ENCODE measurements at regions not wholly inside any gene's neighbourhood (a gene's known extent, or its start where the extent isn't known, plus 50 kb on each side); places are given as distances from the start of the nearest gene placed in this dataset.
"Not testable (repeated sequence)": the region's sequence is repeated elsewhere in the genome, so short reads cannot be mapped to it uniquely, and the experiment has no call there.

GRCh38 chr6:44727651-44728630 lies 340.4 kb downstream of the CDC5L start:
- DNase-seq = no peak

- DNase-seq = no peak
Observed at GRCh38 chr6:44730771-44731391, 343.4 kb downstream of the CDC5L start.

GRCh38 chr6:44731485-44732095 lies 344.1 kb downstream of the CDC5L start:
- DNase-seq = no peak

GRCh38 chr6:44732243-44732642 lies 344.7 kb downstream of the CDC5L start:
- no peak for DNase-seq

DNA sequence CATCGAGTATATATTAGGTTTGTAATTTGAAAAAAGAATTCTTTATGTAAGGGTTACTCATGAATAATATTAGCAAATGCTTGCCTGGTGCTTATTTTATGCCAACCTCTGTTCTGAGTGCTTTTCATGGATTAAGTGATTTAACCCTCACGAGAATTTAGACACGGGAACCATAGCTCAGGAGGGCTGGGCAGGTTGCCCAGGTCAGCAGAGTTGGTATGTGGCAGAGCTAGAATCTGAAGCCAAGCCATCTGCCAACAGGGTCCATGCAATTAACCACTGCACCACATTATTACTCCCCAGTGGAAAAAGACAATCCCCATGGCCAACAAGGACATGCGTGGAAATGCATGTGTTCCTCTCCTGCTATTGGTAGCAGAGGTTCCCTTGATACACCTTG lies 345.6 kb downstream of the CDC5L start:
- no peak for DNase-seq

GRCh38 chr6:44733868-44734267 lies 346.4 kb downstream of the CDC5L start:
- DNase-seq = no peak

DNA sequence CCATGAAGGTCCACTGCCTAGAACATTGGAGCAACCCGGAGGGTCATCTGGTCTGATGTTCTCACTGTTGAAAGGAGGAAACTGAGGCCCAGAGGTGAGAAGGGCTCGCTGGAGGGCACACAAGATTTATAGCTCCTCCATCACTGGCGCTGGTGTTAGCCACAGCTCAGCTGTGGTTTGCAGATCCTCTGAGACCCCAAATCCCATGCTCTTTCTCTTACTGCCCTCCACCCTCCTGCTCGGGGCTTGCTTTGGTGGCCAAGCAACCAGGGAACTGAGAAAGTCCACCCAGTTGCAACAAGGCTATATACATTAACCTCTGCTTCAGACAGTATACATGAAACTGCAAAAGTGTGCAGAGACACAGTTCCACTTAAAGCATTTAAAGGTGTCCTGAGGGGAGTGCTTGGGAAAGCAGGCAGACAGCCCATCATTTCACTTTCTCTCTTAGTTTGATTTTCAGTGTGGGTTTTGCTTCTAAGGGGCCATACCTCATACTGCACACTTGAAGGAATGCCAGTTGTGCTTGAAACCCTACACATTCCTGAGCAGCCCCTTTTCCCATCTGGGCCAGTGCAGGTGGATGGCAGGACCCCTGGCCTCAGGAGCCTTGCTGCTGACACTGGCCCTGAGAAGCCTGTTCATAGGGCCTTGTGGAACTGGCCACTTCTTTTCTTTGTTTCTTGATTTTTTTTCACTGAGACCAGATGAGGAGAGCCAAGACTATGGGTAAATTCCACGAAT lies 347.6 kb downstream of the CDC5L start:
- DNase-seq = no peak

DNA sequence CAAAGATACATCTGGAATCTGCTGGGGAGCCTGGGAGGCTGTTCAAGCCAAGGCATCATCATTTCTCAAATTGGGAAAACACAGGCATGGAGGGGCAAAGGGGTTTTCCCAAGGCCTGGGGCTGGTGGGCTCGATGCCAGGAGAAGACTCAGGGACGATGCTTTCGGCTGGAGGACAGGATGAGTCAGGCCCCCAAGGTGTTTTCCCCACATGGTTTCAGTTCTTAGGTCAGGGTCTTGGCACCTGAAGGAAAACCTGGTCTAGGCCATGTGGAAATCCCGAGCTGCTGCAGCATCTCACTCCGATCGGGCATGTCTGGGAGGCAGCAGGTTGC lies 348.1 kb downstream of the CDC5L start:
- no peak for DNase-seq

GRCh38 chr6:44737341-44737740 lies 349.8 kb downstream of the CDC5L start:
- DNase-seq = no peak

DNA sequence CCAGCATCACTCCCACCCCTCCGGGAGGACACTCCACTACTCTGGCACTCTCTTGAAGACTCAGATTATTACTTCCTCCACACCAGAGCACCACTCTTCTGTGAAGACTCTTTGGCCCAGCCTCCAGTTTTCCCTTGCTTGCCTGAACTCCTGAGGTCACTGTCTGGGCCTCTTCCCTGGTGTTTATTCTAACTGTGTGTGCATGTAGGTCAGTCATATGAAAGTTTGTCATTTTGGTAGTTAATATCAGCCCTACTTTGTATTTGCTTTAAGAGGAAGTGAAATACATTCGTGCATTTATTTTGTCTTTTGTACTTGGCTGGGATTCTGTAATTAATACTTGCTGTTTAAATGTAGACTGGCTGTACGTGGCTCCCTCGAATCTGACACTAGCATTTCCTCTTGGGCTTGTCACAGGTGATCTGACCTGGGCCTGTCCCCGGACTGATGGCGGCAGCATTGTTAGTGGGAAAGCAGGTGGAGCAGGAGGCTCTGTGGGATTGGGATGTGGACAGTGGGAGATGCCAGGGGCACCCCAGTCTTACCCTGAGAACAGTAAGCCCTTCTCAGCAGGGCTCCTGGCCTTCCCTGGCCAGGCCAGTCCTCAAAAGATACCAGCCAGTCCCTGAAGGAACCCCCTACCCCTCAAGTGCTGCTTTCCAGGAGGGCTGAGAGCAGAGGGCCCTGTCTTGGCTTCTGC lies 350.5 kb downstream of the CDC5L start:
- DNase-seq = no peak

DNA sequence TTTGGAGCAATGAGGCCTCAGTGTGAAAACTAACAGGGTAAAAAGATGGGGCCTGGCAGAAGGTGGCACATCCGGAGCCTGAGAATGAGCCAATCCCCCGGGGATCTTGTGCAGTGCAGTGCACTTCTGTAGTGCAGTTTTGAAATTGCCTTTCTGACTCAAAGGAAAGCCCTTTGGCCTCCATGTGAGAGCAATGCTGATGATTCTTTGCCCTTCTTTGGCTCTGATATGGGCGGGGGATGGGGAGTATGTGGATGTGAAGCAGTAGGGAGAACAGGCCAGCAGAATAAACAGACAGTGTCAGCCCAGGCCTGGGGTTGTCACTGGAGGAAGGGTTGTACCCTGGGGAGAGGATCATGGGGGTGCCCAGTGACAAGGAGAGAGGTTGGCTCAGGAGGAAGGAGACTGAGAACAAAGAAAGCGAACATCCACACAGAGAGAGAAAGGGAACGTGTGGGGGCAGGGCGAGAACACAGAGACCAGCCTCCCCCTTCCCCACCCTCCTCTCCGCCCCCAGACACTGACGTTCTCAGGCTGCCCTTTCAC lies 351.2 kb downstream of the CDC5L start:
- DNase-seq = no peak

- DNase-seq = no peak
Observed at GRCh38 chr6:44739181-44739580, 351.7 kb downstream of the CDC5L start.

DNA sequence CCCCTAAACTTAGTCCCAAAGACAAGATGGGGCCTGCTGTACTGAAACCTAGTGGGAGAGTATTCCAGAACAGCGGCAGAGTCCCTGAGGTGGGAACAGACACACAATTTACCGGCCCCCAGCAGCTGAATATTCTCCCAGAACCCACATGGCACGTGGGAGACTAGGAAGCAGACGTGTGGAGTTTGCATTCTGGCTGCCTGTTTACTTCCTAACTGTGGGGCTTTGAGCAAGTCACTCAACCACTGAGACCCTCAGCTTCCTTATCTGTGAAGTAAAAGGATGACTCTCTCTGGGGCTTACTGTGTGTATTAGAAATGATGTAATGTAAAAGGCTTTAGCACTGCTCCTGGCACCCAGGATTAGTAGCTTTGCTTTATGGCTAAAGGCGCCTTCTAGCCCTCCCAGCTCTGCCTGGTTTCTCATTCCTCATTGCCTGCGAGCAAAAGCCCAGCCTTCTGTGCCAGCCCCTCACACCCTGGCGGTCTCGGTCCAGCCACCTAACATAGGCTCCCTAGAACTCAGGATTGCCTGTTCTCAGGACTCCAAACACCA lies 353.1 kb downstream of the CDC5L start:
- no peak for DNase-seq

DNA sequence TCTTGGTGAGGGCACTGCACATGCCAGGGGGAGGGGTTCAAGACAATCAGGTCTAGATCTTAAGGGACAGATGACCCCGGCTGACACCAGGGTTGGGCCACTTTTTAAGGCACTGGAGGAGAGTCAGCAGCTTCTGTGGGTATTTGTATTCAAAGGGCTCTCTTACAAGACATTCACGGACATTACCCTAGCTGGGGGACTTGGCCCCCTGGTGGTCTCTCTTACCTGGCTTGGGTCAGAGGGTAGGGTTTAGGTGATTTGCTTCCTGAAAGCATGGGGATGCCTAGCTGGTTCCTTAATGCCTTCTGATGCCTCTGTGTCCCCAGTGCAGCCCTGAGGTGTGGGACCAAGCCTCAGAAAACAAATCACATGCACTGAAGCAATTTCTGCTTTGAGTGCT lies 354.7 kb downstream of the CDC5L start:
- DNase-seq = no peak

DNA sequence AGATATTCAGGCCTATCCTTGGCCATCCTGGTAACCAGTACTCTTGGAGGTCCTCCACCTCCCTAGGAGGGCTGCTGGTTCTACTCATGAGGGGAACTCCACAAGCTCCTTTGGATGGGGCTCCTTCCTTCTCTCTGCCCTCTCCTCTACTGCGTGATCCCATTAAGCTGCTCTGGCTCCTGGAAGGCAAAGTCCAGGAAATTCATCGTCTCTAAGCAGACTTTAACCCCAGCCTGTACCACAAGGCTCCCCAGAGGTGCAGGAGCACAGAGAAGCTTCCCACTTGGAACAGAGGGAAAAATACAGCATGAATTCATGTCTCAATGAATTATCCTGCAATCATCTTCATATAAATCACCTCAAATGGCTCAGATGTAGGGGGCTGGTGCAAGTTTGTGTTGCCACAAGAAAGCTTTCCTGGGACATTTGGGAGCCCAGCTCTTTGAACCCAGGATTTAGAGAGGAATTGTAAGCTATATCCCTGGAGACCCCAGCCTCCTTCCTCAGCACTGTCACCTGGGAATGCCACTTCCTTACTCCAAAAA lies 355.4 kb downstream of the CDC5L start:
- DNase-seq = no peak

DNA sequence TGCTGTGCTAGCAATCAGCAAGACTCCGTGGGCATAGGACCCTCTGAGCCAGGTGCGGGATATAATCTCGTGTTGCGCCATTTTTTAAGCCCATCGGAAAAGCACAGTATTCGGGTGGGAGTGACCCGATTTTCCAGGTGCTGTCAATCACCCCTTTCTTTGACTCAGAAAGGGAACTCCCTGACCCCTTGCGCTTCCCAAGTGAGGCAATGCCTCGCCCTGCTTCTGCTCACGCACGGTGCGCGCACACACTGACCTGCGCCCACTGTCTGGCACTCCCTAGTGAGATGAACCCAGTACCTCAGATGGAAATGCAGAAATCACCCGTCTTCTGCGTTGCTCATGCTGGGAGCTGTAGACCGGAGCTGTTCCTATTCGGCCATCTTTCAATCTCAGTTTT lies 372.6 kb downstream of the CDC5L start:
- not testable (repeated sequence) for DNase-seq

DNA sequence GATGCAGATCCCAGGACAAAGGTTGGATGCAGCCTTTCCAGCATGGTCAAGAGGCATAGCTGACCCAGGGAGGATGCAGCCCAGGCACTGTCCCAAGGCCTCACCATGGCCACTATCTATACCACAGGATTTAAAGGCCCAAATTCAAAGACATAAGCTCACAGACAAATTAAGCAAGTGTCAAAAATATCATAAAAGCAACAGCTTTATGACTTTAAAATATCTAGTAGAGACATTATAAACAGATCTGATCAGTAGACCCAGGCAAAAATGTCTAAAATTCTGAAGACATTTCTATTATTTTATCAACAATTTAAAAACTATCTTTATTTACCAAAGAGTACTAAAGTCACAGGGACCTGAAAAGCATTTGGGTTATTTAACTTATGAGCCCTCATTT lies 373.5 kb downstream of the CDC5L start:
- DNase-seq = no peak

DNA sequence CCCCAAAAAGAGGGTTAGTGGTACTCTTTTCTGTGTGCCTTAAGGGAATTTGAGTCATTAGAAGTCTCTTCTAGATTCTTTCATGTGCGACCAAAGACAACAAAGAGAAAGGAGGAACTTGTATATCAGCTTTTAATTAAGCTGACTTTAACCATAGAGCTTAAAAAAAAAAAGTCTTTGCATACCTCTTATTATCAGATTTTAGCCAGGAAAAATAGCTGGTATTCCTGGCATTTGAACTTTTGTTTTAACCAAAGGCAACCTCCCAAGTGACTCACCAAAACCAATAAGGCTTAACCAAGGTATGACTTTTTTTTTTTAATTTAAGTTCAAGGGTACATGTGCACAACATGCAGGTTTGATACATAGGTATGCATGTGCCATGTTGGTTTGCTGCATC lies 375.0 kb downstream of the CDC5L start:
- no peak for DNase-seq

- no peak for DNase-seq
Observed at GRCh38 chr6:44771647-44772415, 384.3 kb downstream of the CDC5L start.

DNA sequence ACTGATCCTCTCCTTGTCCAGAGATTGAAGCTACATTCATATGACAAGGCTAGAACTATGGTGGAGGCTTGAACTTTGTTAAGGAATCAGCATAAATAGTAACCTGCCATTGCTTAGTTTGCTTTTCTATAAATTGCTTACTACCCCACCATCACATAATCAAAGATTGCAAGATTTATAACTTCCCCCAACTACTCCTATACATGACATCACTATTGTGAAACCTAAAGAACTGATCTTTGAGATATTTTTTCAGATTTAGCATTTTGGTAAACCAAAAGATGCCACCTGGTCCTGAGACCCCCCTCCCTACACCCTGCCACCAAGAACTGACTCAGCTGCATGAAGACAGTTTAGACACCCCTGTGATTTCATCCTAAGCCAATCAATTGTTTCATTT lies 385.3 kb downstream of the CDC5L start:
- DNase-seq = no peak

- no peak for DNase-seq
Observed at GRCh38 chr6:44775121-44775520, 387.6 kb downstream of the CDC5L start.

Data from GF-D8 (cell line).